ENCODE measurements at regions not wholly inside any gene's neighbourhood (a gene's known extent, or its start where the extent isn't known, plus 50 kb on each side); places are given as distances from the start of the nearest gene placed in this dataset.

DNA sequence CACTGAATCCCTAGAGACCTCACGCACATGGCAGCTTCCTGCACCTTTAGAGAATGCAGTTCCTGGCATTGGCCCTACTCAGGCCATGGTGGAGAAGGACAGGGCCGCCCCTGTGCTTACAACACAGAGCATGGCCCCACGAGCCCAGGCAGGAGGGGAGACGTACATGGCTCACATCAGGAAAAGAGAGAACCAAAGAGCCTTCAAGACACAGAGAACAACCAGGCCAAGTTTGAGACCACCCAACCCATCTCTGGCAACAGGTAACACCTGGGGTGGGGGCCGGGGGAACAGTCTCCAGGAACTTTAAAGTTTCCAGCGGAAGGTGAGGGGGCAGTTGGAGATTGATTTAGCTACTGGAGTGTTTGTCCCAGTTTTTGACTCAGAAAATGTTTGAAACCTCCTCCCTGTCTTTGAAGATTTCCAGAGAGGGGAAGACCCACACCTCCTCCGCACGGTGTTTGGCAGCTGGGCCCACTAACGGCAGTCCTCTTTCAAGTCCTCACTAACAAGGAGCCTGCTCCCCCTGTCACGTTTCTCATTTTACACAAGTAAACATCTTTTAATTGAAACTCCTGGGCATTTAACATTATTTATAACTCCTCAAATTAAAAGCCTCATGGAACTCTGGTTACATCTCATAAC lies 1423.8 kb downstream of the TBC1D22A start:
- Mint-ChIP-seq H3K27me3 (ENCODE audit: low read depth) (peaks cover 3% of the 10 kb centered on the region), H3K36me3 (ENCODE audit: insufficient read depth) (no peaks in the 10 kb centered on the region), H3K4me3 (no peak overlapping the region), H3K4me1 (ENCODE audit: low read depth) (peaks cover 2% of the 10 kb centered on the region), H3K9me3 (peaks cover 10% of the 10 kb centered on the region)
- DNase-seq, result no peak
- ATAC-seq, result no peak

DNA sequence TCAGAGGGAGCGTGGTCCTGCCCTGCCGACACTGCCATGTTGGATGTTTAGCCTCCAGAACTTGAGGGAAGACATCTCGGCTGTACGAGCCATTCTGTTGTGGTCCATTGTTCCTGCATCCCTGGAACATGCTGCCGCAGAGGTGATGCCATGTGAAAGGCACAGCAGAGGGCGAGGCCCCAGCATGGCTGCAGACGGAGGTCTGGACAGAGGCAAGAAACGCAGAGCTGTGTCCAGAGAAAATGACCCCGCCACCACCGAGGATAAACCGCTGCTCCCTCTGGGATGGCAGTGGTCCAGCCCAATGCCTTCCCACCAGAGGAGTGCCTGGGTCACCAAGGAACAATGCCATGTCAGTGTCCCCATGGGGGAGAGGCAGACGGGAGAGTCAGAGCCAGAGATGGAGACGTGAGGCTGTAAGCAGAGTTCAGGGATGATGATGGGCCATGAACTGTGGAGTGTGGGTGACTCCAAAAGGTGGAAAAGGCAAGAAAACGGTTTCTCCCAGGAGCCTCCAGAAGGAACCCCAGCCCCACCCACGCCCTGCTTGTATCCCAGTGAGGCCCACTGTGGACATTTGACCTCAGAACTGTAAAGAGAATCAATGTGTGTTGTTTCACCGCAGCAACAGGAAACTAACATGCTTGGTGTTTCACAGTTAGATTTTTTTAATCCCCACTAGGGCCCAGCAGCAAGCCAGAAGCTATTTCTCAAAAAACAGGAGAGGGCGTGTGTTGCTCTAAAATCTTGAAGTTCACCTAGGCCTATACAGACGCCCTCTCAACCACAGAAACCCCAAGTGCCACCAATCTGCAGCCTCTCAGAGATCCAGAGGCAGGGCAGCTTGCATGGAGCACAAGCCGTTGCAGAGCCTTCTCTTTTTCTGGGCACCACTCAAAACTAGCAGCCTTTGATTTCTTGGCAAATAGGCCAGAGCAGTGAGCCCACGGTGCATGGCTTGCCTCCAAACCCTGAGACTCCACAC lies 1422.9 kb downstream of the TBC1D22A start:
- no peak for DNase-seq
- Mint-ChIP-seq H3K4me1 (ENCODE audit: low read depth) (peaks cover 2% of the 10 kb centered on the region), H3K9me3 (peaks cover 4% of the 10 kb centered on the region), H3K4me3 (no peak overlapping the region), H3K36me3 (ENCODE audit: insufficient read depth) (no peaks in the 10 kb centered on the region), H3K27me3 (ENCODE audit: low read depth) (peaks cover 3% of the 10 kb centered on the region)
- ATAC-seq, result no peak

DNA sequence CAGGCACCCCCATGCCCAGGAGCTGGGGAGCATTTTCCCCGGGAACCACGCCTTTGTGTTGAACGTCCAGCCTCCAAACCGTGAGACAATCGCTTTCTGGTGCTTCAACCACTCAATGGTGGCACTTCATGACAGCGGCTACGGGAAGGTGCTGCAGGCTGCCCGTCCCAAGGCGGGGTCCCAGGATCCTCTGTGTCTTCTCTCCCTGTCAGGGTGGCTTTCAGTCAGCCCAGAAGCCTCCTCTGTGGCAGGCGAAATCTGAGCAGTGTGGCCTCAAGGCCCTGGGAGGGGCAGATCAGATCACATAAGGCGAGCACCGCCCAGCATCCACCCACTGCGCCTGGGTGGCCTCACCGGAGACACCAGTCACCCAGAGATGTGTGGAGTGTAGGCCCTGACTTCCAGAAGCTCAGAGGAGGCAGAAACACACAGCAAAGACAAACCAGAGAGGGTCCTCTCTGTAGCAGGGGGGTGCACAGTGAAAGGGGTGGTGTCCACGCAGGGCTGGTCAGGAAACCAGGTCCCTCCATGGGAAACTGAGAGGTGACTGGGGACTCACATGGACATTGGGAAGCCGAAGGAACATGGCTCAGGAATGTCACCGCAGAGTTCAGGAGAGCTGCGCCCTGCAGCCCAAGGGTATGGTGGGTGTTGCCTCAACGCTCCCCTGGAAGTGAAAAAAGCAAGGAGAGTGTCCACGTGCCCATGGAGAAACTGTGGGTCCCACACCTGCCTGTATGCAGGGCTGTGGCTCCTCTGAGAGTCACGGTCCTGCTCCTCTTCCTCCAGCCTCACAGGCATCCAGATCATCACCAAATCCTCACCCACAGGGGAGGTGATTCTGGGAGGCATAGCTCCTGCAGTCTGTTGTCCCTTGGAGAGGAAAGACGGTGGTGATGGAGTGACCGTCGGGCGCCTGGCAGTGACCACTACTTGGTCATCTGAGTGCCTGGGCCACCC lies 1420.7 kb downstream of the TBC1D22A start:
- H3K9me3 Mint-ChIP-seq, result no peaks in the 10 kb centered on the region
- no peaks in the 10 kb centered on the region for H3K36me3 Mint-ChIP-seq (ENCODE audit: insufficient read depth)
- H3K4me1 Mint-ChIP-seq (ENCODE audit: low read depth), result peaks cover 2% of the 10 kb centered on the region
- ATAC-seq (no peak), DNase-seq (no peak)
- peaks cover 3% of the 10 kb centered on the region for H3K27me3 Mint-ChIP-seq (ENCODE audit: low read depth)
- H3K4me3 Mint-ChIP-seq, result no peak overlapping the region

DNA sequence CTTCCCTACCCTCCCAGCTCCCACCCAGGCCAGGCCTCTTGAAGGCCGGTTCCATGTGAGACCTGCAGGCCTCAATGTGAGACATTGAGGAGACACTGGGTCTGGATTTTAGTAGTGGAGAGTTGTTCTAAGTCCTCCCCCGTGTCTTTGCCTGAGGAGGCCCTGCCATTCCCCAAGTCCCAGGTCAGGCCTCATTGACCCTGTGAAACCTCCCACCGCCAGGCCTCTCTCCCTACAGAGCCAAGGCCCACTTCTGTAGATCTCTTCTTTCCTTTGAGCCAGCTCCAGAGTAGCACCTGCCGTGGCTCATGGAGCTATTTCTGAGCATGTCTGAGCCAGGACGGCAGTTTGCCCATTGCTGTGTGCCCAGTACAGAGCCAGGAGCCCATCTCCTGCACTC lies 1419.6 kb downstream of the TBC1D22A start:
- Mint-ChIP-seq H3K27me3 (ENCODE audit: low read depth) (peaks cover 3% of the 10 kb centered on the region), H3K36me3 (ENCODE audit: insufficient read depth) (no peaks in the 10 kb centered on the region), H3K4me3 (no peak overlapping the region), H3K4me1 (ENCODE audit: low read depth) (peaks cover 2% of the 10 kb centered on the region), H3K9me3 (no peaks in the 10 kb centered on the region)
- no peak for ATAC-seq
- no peak for DNase-seq

DNA sequence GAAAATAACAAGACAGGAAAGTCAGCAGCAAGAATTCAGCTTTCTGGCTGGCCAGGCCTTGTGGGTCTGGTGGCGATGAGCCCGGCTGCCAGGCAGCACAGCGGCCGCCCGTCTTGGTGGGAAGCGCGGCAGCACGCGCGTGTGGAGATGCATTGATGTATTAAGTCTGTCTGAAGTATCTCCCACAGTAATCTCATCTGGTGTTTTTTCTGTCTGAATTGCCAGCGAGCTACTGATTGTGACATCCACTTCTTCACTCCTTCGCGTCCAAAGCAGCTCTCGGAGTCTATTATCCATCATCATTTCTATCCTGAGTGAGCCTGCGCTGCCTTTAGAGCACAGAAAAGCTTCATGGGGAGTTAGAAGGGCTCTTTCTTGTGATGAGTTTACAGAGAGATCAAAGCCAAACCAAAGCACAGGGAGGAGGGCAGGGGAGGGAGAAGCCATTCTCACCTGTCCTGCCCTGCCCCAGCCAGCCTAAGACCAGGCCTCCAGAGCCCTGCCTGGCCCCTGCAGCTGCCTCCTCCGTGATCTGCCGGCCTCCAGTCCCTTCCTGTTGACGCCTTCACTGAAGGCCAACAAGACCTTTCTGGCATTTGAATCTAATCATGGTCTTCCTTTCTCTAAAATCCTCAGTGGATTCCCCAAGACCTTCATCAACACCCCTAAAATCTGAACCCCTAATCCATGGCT lies 1419.0 kb downstream of the TBC1D22A start:
- DNase-seq (no peak), ATAC-seq (no peak)
- Mint-ChIP-seq H3K4me3 (no peak overlapping the region), H3K4me1 (ENCODE audit: low read depth) (peaks cover 2% of the 10 kb centered on the region), H3K27me3 (ENCODE audit: low read depth) (peaks cover 3% of the 10 kb centered on the region), H3K9me3 (no peaks in the 10 kb centered on the region), H3K36me3 (ENCODE audit: insufficient read depth) (no peaks in the 10 kb centered on the region)

DNA sequence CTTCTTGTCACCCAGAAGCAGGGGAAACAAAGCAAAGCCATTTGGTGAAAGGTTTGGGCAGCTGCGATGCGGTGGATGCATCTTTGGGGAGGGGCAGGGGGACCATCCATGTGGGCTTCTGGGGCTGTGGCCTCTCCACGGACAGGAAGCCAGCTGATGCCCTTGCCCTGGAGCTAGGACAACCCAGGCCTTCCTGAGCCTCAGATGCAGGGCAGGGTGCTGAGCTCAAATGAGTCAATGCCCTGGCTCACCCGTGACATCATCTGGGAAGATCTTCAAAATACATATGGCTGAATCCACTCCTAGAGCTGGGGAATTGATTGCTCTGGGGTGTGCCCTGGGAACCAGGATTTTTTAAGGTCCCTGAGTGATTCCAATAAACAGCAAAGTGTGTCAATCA lies 1418.2 kb downstream of the TBC1D22A start:
- Mint-ChIP-seq H3K4me1 (ENCODE audit: low read depth) (peaks cover 2% of the 10 kb centered on the region), H3K9me3 (no peaks in the 10 kb centered on the region), H3K4me3 (no peak overlapping the region), H3K27me3 (ENCODE audit: low read depth) (peaks cover 3% of the 10 kb centered on the region), H3K36me3 (ENCODE audit: insufficient read depth) (no peaks in the 10 kb centered on the region)
- DNase-seq, result no peak
- no peak for ATAC-seq

DNA sequence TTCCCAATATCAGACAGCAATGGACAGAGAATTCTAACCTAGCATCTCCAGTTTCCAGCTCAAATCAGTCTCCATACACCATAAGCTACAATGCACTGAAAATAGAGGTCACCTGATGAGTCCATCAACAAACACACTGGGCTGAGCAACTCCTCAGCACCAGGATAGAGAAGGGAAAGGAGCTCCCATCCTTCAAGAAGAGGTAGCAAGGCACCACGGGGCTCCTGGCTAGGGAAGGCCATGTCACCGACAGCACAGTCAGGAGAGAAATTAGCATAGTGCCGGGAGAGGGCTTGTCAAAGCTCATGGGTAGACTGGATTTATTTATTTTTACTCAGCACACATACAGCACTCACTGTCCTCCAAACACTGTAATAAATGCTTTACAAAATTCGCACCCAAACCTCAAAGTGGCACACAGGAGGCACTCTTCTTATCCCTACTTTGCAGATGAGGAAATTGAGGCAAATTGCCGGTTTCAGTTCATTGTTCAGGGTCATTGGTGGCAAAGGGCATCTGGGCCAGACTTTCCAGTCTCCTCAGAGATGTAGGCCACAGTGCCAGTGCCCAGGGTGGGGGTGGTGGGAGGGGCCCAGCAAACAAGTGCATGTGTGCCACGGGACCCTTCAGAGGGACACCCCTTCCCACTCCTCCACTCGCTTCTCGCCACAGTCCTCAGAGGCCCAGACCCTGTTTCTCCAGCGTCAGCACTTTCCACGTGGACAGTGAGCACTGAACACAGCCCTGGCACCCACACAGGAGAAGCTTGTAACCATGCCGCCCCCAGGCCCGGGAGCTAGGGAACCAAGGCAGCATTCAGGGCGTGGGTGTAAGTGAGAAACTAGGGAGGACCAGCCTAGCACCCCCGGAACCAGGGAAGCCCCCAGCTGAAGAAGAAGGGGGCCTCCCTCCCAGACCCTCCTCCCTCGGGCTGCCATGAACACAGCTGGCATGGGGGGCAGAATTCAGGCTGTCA lies 1417.4 kb downstream of the TBC1D22A start:
- peaks cover 4% of the 10 kb centered on the region for H3K9me3 Mint-ChIP-seq
- DNase-seq (no peak), ATAC-seq (no peak)
- H3K4me1 Mint-ChIP-seq (ENCODE audit: low read depth), result peaks cover 2% of the 10 kb centered on the region
- no peaks in the 10 kb centered on the region for H3K36me3 Mint-ChIP-seq (ENCODE audit: insufficient read depth)
- H3K27me3 Mint-ChIP-seq (ENCODE audit: low read depth), result peaks cover 3% of the 10 kb centered on the region
- H3K4me3 Mint-ChIP-seq, result no peak overlapping the region

DNA sequence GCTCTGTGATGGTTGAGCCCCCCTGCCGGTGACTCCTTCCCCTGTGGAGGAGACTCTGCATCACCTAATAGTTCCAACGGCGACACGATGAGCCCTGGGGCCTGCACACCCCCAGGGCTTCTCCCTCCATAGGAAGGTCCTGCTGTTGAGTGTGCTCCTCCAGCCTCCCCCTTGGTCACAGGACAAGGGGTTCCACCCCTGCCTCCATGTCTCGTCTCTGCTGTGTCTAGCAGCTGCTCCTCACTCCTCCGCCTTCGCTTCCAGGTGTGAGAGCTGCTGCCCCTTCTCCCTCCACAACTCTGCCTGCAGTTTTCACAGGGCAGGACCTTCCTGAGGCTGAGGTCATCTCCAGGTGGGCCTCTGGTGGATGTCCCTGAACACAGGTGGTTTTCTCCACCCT lies 1416.1 kb downstream of the TBC1D22A start:
- DNase-seq (no peak), ATAC-seq (no peak)
- no peak overlapping the region for H3K4me3 Mint-ChIP-seq
- peaks cover 4% of the 10 kb centered on the region for H3K9me3 Mint-ChIP-seq
- peaks cover 3% of the 10 kb centered on the region for H3K27me3 Mint-ChIP-seq (ENCODE audit: low read depth)
- H3K4me1 Mint-ChIP-seq (ENCODE audit: low read depth), result no peaks in the 10 kb centered on the region
- no peaks in the 10 kb centered on the region for H3K36me3 Mint-ChIP-seq (ENCODE audit: insufficient read depth)

DNA sequence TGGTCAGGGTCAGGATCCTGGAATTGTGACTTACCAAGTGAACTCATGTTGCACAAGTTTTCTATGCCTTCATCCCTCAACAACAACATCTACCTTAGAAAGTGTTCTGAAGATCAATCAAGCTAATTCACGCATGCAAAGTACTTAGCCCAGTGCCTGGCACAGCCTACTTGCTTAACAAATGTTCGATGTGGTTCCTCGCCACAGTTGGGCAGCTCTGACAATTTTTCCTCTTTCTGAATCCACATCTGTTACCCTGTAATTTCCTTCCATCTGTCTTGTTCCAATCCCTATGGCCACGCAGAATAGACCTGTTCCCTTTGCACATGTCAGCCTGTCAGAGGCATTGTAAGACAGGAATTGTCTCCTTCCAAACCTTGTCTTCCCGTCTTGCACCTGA lies 1415.2 kb downstream of the TBC1D22A start:
- DNase-seq (no peak), ATAC-seq (no peak)
- no peaks in the 10 kb centered on the region for H3K36me3 Mint-ChIP-seq (ENCODE audit: insufficient read depth)
- H3K9me3 Mint-ChIP-seq, result peaks cover 4% of the 10 kb centered on the region
- H3K4me3 Mint-ChIP-seq, result no peak overlapping the region
- H3K27me3 Mint-ChIP-seq (ENCODE audit: low read depth), result peaks cover 3% of the 10 kb centered on the region
- H3K4me1 Mint-ChIP-seq (ENCODE audit: low read depth), result no peaks in the 10 kb centered on the region

DNA sequence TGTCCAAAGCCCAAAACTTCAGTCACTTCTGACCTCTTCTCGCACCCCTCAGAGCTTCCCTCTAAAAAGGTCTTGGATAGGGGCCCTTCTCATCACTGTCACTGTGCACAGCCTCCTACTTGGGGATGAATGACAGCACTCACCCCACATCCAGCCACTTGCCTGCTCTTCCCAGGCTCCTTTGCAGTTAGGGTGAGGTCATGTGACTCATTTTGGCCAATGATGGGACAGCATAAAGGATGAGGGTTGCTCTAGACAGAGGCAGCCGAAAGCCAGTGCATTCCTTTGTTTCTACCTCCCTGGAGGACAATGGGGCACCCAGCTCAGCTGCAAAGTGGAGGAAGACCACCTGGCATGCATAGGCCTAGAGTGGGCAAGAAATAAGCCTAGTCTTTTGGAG lies 1413.3 kb downstream of the TBC1D22A start:
- no peaks in the 10 kb centered on the region for H3K36me3 Mint-ChIP-seq (ENCODE audit: insufficient read depth)

DNA sequence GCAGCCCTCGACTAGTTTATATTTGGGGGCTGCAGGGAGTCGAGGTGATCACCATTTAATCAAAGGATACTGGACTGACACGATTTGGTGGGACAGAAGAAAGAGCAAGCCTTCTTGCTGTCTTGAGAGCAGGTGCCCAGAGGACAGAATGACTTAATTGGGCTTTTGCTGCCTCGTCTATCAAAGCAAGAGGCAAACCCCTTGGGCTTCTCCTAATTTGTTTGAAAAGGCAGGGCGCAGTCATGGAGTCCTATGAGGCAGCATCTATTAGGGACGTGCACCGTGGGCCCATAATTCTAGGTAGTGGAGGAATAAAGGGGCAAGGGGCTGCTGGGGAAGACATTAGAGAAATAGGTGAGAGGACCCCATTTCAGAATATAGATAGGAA lies 1411.3 kb downstream of the TBC1D22A start:
- Mint-ChIP-seq H3K4me3 (no peak overlapping the region), H3K27me3 (ENCODE audit: low read depth) (peaks cover 1% of the 10 kb centered on the region), H3K4me1 (ENCODE audit: low read depth) (no peaks in the 10 kb centered on the region), H3K36me3 (ENCODE audit: insufficient read depth) (no peaks in the 10 kb centered on the region), H3K9me3 (peaks cover 4% of the 10 kb centered on the region)
- DNase-seq, result no peak
- no peak for ATAC-seq

More for the DNA sequence above, 1413.3 kb downstream of the TBC1D22A start:
- Mint-ChIP-seq H3K4me1 (ENCODE audit: low read depth) (no peaks in the 10 kb centered on the region), H3K9me3 (peaks cover 4% of the 10 kb centered on the region), H3K27me3 (ENCODE audit: low read depth) (peaks cover 1% of the 10 kb centered on the region), H3K4me3 (no peak overlapping the region)
- ATAC-seq (no peak), DNase-seq (no peak)

DNA sequence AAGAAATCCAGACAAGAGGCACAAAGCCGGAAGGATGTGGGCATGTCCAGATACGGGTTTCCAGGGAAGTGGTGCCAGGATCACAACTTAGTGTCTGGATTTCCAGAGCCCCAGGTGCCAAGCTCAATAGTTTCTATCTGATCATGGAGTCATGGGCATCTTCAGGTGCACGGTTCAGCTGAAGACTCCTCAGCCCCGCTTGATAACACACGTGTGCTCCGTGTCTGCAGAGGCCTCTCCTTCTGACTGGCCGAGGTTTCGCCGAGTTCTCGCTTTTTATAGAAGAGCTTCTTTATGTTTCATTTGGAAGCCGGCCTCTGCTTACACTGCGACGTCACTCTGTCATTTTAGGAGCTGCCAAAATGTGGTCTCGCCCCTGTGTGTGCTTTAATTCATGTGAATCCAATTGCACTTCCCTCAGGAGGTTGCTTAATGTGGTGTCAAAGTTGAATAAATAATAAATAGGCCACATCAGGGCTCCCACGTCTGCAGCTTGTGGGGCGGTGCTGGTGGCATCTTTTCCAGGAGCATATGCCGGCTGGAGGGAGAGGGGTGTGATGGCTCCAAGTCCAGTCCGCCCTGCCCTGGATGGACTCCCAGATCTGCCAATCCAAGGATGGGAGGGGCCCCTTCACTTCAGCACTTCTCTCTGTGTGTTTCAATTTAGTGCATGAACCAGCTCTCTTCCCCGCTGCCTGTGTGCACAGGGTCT lies 1410.8 kb downstream of the TBC1D22A start:
- DNase-seq, result no peak

More for the DNA sequence above, 1410.8 kb downstream of the TBC1D22A start:
- Mint-ChIP-seq H3K27me3 (ENCODE audit: low read depth) (peaks cover 1% of the 10 kb centered on the region), H3K9me3 (peaks cover 4% of the 10 kb centered on the region), H3K4me1 (ENCODE audit: low read depth) (no peaks in the 10 kb centered on the region), H3K36me3 (ENCODE audit: insufficient read depth) (no peaks in the 10 kb centered on the region), H3K4me3 (no peak overlapping the region)
- no peak for ATAC-seq
